Body of pancreas (tissue), 4 donors: ENCODE measurements at regions not wholly inside any gene's neighbourhood (a gene's known extent, or its start where the extent isn't known, plus 50 kb on each side); places are given as distances from the start of the nearest gene placed in this dataset.

Experiments
- POLR2A ChIP-seq, 3 donors: fragments of 450-650 bp; IDR thresholded peaks; one replicate each; pipeline ENCODE4 v1.6.1; 2016; ENCODE audit warnings: antibody characterized with exemption in 3 of 3, mild to moderate bottlenecking in 2 of 3
- TF ChIP-seq, protein P1 (sequence below), 7 experiments: fragments of 450-650 bp in 4 of 7; fragments of 200-600 bp in 3 of 7; sonication (generic) in 3 of 7; IDR thresholded peaks; one replicate each; pipeline ENCODE4 v1.5.1; 2016 to 2019; ENCODE audit warnings: antibody characterized with exemption in 7 of 7

DNA sequence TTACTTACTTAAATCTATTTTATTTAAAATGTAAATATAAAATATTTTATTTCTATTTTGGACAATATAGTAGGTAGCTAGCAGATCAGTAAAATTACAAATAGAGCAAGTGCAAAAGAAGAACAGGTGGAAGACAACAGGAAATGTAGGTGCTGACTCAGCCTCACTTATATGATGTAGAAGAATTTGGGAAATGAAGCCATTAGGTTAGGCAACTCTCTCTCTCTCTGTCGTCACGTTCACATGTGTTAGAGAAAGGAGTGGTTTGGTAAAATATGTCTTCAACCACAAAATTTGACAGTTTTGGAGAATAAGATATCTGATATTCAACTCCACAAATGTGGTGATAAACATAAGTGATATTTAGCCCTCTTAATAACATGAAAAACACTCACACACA is 532.5 kb upstream of the KCNMB2 start:
- TF ChIP-seq, protein P1, sequence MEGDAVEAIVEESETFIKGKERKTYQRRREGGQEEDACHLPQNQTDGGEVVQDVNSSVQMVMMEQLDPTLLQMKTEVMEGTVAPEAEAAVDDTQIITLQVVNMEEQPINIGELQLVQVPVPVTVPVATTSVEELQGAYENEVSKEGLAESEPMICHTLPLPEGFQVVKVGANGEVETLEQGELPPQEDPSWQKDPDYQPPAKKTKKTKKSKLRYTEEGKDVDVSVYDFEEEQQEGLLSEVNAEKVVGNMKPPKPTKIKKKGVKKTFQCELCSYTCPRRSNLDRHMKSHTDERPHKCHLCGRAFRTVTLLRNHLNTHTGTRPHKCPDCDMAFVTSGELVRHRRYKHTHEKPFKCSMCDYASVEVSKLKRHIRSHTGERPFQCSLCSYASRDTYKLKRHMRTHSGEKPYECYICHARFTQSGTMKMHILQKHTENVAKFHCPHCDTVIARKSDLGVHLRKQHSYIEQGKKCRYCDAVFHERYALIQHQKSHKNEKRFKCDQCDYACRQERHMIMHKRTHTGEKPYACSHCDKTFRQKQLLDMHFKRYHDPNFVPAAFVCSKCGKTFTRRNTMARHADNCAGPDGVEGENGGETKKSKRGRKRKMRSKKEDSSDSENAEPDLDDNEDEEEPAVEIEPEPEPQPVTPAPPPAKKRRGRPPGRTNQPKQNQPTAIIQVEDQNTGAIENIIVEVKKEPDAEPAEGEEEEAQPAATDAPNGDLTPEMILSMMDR (IDR thresholded peaks at IDR 0.05): no peak
- TF ChIP-seq POLR2A (IDR thresholded peaks at IDR 0.05): no peak
